Vagina (tissue), 2 donors: ENCODE measurements at regions not wholly inside any gene's neighbourhood (a gene's known extent, or its start where the extent isn't known, plus 50 kb on each side); places are given as distances from the start of the nearest gene placed in this dataset.
A peak's percentile ranks its signal among the peaks of the same experiment; 100 is the strongest.

ENCODE experiments used
- CTCF ChIP-seq, 3 experiments: fragments of 450-650 bp in 2 of 3; fragments of 200-600 bp in 1 of 3; sonication (generic) in 1 of 3; IDR thresholded peaks; one replicate each; pipeline ENCODE4 v1.5.1; 2017 to 2019; ENCODE audit warnings: antibody characterized with exemption in 3 of 3, mild to moderate bottlenecking in 2 of 3, moderate library complexity in 2 of 3
- POLR2AphosphoS5 ChIP-seq, 2 donors: sonication (generic); formaldehyde crosslinking; IDR thresholded peaks; one replicate each; pipeline ENCODE4 v1.9.0; 2017; ENCODE audit warnings: antibody characterized with exemption in 2 of 2, mild to moderate bottlenecking in 2 of 2, low read depth in 1 of 2; ENCODE audit not compliant: insufficient read depth in 1 of 2

GRCh38 chr2:9139491-9140443 lies 66.8 kb upstream of the ASAP2 start:
- TF ChIP-seq CTCF (IDR thresholded peaks at IDR 0.05) (peak; percentile 31 to 59 (median 49)), POLR2AphosphoS5 (IDR thresholded peaks at IDR 0.05; ENCODE audit: insufficient read depth in 1 of 2, low read depth in 1 of 2) (no peak)
